KG1 (cell line): ENCODE measurements at regions not wholly inside any gene's neighbourhood (a gene's known extent, or its start where the extent isn't known, plus 50 kb on each side); places are given as distances from the start of the nearest gene placed in this dataset.
"Not testable (repeated sequence)": the region's sequence is repeated elsewhere in the genome, so short reads cannot be mapped to it uniquely, and the experiment has no call there.

Experiments
- DNase-seq: peaks from one replicate; lab custom pipeline; 2025; lab: John Stamatoyannopoulos, UW

DNA sequence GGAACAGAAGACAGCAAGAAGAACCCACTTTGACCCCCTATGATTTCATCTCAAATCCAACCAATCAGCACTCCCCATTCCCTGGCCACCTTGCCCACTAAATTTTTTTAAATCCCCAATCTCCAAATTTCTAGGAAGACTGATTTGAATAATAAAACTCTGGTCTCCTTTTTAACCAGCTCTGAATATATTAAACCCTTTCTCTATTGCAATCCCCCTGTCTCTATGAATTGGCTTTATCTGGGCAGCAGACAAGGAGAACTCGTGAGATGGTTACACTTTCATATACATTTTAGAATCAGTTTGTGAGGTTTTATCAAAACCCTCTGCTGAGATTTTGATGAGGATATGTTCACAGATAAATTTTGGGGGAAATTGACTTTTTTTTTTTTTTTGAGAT, 90.3 kb upstream of the TRIM24 start:
- DNase-seq = no peak

DNA sequence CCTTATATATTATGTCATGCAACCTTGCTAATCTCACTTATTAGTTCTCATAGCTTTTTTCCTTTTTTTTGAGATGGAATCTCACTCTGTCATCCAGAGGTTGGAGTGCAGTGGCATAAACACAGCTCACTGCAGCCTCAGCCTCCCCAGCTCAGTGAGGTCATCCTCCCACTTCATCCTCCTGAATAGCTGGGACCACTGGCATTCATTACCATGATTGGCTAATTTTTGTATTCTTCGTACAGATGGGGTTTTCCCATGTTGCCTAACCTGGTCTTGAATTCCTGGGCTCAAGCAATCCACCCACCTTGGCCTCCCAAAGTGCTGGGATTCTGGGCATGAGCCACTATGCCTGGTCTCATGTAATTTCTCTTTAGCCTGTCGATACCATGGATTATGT, 89.1 kb upstream of the TRIM24 start:
- DNase-seq = no peak

DNA sequence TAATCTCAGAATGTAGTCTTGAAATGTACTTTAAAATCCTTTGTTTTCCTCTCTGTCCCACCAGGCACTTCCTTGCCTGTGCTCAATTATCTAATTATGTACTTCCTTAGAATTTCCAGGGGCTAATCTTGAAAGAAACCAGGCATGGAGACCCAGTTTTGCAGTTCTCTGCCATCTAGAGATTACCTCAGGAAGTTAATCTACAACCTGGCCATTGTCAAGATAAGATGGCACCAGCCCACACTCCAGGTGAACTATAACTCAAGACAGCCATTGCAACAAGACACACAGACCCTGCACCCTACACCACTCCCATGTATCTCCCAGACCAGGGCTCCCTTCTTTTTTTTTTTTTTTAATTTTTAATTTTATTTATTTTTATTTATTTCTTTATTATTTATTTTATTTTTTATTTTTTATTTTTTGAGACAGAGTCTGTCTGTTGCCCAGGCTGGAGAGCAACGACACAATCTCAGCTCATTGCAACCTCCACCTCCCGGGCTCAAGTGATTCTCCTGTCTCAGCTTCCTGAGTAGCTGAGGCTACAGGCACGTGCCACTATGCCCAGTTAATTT, 85.9 kb upstream of the TRIM24 start:
- no peak for DNase-seq

DNA sequence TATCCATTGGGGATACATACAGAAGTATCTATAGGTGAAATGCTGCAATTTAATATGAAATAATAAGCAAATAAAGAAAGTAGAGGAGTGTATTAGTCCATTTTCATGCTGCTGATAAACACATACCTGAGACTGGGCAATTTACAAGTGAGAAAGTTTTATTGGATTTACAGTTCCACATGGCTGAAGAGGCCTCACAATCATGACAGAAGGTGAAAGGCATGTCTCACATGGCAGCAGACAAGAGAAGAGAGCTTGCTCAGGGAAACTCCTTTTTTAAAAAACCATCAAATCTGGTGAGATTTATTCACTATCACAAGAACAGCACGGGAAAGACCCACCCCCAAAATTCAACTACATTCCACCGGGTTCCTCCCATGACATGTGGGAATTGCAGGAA, 82.8 kb upstream of the TRIM24 start:
- DNase-seq = no peak

DNA sequence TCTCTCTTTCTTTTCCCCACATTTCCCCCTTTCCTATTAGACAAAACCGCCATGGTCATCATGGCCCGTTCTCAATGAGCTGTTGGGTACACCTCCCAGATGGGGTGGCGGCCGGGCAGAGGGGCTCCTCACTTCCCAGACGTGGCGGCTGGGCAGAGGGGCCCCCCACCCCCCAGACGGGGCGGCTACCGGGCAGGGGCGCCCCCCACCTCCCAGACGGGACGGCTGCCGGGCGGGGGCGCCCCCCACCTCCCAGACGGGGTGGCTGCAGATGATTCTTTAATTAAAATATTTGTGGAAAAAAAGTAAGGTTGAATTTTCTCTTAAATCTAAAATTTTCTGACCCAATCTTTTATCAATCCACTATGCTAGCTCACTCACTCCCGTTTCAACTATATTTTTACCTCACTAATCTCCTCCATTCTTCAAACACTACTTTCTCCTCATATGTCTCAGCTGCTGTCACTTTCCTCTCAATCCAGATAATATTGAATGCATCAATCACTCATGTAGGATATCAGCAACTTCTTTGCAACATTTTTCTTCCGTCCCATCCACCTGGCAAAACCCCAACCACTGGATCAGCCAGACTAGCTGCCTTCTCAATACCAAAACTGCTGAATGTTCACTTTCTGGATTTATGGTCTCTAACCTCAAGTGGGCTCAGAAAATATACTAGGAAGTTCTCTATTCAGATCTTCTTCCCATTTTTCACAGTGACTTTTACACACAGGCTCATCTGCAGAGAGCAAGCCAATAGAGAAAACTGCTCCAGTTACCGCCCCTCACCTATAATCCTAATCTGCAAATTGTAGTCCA, 81.1 kb upstream of the TRIM24 start:
- no peak for DNase-seq

DNA sequence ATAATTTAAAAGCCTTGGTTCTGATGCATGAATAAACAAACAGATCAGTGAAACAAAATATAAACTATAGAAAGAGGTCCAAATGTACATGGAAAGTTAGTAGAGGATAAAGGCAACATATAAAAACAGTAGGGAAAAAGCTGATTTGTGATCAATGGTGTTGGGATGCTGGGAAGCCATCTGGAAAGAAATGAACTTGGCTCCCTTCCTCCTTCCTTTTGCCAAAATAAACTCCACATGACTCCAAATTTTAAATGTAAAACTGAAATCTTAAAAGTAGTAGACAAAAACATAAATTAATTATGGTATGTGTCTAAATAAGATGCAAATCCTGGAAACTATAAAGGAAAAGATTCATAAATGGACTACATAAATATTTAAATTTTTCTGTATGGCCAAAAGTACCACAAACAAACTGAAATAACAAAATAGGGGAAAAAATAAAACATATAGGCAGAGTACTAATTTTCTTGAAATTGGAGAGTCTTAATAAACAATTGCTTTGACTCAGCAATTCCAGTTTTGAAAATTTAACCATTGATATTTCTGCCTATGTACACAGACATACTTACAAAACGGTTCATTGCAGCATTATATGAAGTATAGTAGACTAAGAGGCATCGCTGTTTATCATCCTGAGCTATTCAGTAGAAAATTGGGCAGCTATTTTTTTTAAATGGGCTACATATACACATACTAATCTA, 77.0 kb upstream of the TRIM24 start:
- no peak for DNase-seq

DNA sequence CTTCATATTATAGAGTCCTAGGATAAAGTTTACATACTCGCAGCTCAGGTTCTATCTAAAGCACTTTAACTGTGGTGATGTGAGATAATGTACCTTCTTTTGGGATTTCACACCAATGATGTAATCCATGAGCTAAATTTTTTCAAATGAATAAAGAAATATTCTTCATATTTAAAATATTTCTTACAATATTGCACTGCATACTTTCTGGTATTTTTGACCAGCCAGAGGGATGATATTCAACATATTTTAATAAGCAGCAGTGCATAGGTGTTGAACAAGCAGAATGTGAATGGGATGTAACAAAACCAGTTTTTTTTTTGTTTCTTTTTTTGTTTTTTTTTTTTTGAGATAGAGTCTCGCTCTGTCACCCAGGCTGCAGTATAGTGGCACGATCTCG, 73.2 kb upstream of the TRIM24 start:
- no peak for DNase-seq

DNA sequence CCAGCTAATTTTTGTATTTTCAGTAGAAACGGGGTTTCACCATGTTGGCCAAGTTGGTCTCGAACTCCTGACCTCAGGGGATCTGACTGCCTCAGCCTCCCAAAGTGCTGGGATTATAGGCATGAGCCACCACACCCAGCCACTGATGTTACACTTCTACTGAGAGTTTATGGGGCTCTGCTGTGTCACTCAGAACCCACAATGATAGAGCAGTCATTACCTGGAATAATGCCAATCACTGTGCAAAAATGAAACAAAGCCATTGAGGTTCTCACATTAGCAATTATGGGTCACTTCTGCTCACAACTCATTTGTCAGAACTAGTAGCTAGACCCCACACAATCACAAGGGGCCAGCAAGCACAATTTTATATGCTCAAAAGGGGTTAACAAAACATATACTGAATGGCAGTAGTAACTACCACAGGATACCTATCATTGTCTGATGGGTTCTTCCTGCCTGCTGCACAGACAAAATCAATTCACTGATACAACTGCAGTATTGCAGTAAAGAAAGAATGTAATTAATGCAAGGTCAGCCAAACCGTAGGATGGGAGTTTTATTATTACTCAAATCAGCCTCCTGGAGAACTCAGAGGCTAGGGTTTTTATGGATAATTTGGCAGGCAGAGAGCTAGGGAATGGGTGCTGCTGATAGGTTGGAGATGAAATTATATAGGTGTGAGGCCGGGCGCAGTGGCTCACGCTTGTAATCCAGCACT, 72.1 kb upstream of the TRIM24 start:
- DNase-seq = no peak

DNA sequence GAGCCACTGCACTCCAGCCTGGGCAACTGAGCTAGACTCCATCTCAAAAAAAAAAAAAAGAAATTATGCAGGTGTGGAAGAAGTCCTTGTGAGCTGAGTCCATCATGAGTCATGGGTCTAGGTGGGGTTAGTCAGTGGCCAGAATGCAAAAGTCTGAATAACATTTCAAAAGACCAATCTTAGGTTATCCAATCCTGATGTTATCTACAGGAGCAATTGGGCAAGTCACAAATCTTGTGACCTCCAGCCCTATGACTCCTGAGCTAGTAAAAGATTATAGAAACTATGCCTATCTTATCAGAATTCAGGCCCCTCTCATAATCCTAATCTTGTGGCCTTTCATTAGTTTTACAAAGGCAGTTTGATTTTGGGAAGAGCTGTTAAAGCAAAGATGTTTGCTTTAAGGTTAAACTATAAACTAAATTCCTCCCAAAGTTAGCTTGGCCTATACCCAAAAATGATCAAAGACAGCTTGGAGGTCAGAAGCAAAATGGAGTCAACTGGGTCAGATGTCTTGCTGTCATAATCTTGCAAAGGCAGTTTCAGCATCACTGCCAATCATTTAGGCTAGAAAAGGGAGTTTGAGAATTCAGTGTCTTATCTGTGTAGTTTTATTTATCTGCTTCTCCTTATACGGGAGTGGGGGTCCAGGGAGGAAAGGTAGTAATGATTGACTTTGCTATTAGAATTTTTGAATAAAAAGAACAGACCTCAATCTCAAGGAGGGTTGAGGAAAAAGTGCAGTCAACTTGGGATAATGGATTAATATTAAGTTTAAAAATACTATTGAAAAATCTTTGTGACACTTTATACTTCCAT, 71.2 kb upstream of the TRIM24 start:
- DNase-seq = no peak

DNA sequence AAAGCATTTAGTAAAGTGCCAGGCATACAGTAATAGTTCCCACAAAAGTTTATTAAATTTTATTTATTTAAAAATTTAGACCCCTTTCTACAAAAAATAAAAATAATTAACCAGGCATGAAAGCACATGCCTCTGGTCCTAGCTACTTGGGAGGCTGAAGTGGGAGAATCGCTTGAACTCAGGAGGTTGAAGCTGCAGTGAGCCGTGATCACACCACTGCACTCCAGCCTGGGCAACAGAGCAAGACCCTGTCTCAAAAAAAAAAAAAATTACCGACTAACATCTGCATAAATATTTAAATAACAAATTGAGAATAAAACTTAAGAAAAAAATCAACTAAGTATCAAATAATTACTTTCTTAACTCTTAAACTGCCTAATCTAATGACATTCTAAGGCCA, 64.3 kb upstream of the TRIM24 start:
- DNase-seq = no peak

DNA sequence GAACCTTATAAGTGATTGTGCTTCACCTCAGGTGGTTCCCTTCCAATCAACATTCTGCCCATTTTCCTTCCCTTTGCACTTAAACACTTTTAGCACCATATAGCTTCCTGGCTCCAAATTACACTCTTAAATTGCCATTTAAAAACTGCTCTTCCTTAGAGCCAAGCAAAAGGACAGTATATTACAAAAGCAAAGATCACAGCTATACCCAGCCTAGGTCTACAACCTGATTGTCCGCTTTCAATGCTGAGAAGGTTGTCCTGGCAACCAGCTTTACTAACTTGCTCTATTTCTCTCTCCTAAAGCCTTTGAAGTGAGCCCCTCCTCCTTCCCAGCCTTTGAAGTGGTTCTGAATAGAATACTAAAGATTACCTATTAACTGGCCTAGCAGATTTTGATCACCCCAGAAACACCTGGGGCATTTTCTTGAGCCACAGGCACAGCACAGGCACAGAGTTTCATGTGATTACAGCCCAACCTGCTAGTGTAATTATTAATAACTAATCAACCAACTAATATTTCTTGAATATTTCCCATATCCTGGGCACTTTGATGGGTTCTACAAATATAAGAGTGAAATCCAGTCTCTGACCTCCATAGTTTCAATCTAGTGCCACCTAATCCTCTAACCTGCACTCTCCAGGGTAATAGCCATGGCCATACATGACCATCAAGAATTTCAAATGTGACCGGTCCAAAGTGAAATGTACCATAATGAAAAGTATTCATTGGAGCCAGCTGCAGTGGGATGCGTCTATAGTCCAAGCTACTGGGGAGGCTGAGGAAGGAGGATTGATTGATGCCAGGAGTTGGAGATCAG, 63.6 kb upstream of the TRIM24 start:
- no peak for DNase-seq

DNA sequence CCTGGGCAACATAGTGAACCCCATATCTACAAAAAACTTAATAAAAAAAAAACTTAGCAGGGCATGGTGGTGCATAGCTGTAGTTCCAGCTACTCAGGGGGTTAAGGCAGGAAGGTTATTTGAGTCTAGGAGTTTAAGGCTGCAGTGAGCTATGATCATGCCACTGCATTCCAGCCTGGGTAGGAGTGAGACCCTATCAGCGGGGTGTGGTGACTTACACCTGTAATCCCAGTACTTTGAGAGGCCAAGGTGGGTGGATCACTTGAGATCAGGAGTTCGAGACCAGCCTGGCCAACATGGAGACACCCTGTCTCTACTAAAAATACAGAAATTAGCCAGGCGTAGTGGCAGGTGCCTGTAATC, 63.0 kb upstream of the TRIM24 start:
- DNase-seq = not testable (repeated sequence)

DNA sequence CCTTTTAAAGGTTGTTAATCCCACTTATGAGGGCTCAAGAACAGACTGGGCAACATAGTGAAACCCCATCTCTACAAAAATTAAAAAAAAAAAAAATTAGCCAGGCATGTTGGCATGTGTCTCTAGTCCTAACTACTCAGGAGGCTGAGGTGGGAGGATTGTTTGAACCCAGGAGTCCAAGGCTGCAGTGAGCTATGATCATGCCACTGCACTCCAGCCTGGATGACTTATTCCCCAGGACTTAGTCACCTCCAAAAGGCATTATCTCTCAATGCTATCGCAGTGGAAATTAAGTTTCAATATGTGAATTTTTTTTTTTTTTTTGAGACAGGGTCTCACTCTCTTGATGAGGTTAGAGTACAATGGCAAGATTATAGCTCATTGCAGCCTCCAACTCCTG, 61.2 kb upstream of the TRIM24 start:
- no peak for DNase-seq

DNA sequence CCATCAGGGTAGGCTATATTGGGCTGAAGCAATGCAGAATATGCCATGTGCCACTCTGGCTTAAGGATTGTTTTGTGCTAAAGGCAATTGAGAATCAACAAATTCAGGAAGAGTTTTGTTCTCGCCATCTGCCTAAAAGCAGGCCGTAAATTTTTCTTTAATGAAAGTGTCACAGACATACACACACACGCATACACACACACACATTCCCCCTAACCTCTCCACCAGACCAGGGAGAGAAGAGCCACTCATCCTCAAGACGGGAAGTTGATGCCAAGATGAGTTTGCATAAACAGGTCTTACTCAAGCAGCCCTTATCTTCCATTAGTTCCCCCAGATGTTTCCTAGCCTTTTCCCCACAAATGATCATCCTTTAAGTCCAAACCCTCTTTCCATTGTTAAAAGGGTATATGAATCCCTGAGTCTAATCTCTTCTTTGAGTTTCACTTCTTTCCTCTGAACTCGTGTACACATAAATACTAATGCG, 59.6 kb upstream of the TRIM24 start:
- DNase-seq = no peak

DNA sequence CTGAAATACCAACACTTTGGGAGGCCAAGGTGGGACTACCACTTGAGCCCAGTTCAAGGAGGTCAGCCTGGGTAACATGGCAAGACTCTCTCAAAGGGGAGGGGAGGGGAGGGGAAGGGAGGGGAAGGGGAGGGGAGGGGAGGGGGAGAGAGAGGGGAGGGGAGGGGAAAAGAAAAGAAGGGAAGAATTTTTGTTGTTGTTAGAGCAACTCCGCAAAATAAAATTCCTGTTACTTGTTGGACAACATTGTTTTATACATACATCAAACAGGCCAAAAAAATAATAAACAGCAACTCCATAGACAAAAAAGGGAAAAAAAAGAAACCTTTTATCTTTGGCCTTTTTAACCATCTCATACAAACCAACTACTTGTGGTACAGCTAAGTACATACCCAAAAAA, 57.3 kb upstream of the TRIM24 start:
- DNase-seq = no peak

DNA sequence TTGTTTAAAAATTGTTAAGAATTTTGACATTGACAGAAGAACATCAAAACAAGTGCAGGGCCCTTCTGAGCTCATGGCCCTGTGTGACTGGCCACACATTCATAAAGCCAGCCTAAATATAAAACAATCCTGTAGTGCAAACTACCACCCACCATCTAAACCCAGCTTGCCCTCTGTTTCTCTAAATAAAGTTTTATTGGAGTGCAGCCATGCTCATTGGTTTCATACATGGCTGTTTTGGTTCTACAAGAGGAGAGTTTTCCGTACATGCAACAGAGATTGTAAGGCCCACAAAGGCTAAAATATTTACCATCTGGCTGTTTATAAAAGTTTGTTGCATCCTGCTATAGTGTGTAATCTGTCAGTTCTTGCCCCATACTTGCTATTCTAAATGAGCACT, 54.6 kb upstream of the TRIM24 start:
- no peak for DNase-seq

DNA sequence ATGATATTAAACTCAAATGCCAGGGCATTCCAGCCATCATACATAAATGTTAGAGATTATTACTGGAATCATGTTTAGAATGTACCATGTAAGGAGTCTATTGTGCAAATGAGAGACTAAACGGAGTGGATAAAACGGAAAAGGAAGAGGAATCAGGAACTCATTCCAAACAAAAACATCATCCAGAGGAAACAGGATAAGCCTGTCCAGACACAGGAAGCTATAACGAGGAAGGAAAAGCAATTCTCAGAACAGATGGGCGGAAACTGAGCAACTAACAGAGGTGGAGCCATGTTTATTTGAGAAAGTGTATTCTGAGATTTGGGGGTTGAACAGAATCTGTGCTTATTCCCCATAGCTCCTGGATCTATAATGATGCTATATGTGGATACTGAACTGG, 52.3 kb upstream of the TRIM24 start:
- no peak for DNase-seq
